LNCaP clone FGC (cell line): ENCODE measurements at regions not wholly inside any gene's neighbourhood (a gene's known extent, or its start where the extent isn't known, plus 50 kb on each side); places are given as distances from the start of the nearest gene placed in this dataset.

Experiments
- DNase-seq: peaks from one replicate; pipeline ENCODE4 v3.0.0-alpha.2; 2011; ENCODE audit warnings: low read depth
- H3K4me3 ChIP-seq: 2 replicates; pipeline ENCODE4 v1.5.1; 2011; ENCODE audit warnings: mild to moderate bottlenecking, low read depth, low read length, control low read depth
- CTCF ChIP-seq: IDR thresholded peaks from 2 replicates; pipeline ENCODE4 v1.5.1; 2012; ENCODE audit warnings: mild to moderate bottlenecking; ENCODE audit not compliant: control insufficient read depth, insufficient read depth; ENCODE audit errors: extremely low read depth

GRCh38 chr5:123269851-123270250 is 153.4 kb downstream of the CEP120 start:
- no peak for TF ChIP-seq CTCF
- H3K4me3 ChIP-seq: no peak overlapping the region
- no peak for DNase-seq

- no peak overlapping the region for H3K4me3 ChIP-seq
- no peak for TF ChIP-seq CTCF
- no peak for DNase-seq
Observed at GRCh38 chr5:123269436-123269835, 153.8 kb downstream of the CEP120 start.

GRCh38 chr5:123266365-123266764 is 156.8 kb downstream of the CEP120 start:
- no peak for DNase-seq
- no peak for TF ChIP-seq CTCF
- no peak overlapping the region for H3K4me3 ChIP-seq

GRCh38 chr5:123265551-123265950 is 157.7 kb downstream of the CEP120 start:
- no peak for TF ChIP-seq CTCF
- no peak for DNase-seq

GRCh38 chr5:123264394-123264793 is 158.8 kb downstream of the CEP120 start:
- H3K4me3 ChIP-seq: no peak overlapping the region
- TF ChIP-seq CTCF: no peak
- no peak for DNase-seq

More at GRCh38 chr5:123265551-123265950, 157.7 kb downstream of the CEP120 start:
- H3K4me3 ChIP-seq: no peak overlapping the region

GRCh38 chr5:123263859-123264258 is 159.3 kb downstream of the CEP120 start:
- H3K4me3 ChIP-seq: no peak overlapping the region
- no peak for DNase-seq
- no peak for TF ChIP-seq CTCF

- DNase-seq: no peak
- TF ChIP-seq CTCF: no peak
- H3K4me3 ChIP-seq: no peak overlapping the region
Observed at GRCh38 chr5:123262216-123262823, 160.9 kb downstream of the CEP120 start.
